ENCODE measurements at regions not wholly inside any gene's neighbourhood (a gene's known extent, or its start where the extent isn't known, plus 50 kb on each side); places are given as distances from the start of the nearest gene placed in this dataset.

DNA sequence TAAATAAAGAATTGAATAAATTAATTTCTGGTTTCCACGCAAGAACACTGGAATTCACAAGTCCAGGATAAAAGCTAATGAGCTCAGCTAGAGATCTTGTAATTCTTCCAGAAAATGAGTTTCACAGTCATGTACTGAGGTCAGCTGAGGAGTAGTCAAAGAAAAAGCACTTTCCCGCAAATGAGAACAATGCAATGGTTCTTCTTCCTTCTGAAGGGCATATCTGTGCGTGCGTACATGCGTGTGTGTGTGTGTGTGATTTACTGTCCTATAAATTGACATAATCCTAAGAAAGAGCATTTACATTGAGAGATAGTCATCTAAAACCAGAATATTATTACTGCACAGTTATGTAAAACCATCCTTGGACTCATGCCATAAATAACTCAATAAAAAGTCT is 968.9 kb upstream of the EYS start:
- DNase-seq (ENCODE audit: low read depth), result no peak
- TF ChIP-seq, protein P1, sequence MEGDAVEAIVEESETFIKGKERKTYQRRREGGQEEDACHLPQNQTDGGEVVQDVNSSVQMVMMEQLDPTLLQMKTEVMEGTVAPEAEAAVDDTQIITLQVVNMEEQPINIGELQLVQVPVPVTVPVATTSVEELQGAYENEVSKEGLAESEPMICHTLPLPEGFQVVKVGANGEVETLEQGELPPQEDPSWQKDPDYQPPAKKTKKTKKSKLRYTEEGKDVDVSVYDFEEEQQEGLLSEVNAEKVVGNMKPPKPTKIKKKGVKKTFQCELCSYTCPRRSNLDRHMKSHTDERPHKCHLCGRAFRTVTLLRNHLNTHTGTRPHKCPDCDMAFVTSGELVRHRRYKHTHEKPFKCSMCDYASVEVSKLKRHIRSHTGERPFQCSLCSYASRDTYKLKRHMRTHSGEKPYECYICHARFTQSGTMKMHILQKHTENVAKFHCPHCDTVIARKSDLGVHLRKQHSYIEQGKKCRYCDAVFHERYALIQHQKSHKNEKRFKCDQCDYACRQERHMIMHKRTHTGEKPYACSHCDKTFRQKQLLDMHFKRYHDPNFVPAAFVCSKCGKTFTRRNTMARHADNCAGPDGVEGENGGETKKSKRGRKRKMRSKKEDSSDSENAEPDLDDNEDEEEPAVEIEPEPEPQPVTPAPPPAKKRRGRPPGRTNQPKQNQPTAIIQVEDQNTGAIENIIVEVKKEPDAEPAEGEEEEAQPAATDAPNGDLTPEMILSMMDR (IDR thresholded peaks at IDR 0.05; ENCODE audit: insufficient read depth, low read length, severe bottlenecking), result no peak
- no peak for FAIRE-seq
- no peak overlapping the region for H3K4me3 ChIP-seq (ENCODE audit: low read depth, low read length)
- no peaks in the 10 kb centered on the region for H3K36me3 ChIP-seq (ENCODE audit: control insufficient read depth, insufficient read depth, low read length)
- no peaks in the 10 kb centered on the region for H3K27me3 ChIP-seq (ENCODE audit: control insufficient read depth, insufficient read depth, low read length)

DNA sequence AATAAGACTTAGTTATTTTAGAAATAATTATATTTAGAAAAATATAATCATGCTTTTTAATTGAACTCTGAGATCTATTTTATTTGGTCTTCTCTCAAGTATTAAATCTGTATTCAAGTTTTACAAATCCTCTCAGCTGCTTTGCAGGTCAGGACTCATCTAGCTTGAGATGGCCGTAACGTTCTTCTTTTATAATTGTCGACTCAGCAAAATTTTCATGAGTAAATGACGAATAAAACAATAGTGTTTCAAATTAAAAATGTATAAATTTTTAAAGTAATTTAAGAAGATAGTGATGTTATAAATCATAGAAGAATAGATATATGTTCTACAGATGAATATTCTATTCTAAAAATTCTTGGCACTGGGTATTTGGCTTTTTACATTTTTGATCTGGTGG is 957.1 kb upstream of the EYS start:
- TF ChIP-seq, protein P1 (IDR thresholded peaks at IDR 0.05; ENCODE audit: insufficient read depth, low read length, severe bottlenecking), result no peak
- no peak for DNase-seq (ENCODE audit: low read depth)
- no peak overlapping the region for H3K4me3 ChIP-seq (ENCODE audit: low read depth, low read length)
- no peaks in the 10 kb centered on the region for H3K36me3 ChIP-seq (ENCODE audit: control insufficient read depth, insufficient read depth, low read length)
- no peak for FAIRE-seq
- H3K27me3 ChIP-seq (ENCODE audit: control insufficient read depth, insufficient read depth, low read length), result no peaks in the 10 kb centered on the region

DNA sequence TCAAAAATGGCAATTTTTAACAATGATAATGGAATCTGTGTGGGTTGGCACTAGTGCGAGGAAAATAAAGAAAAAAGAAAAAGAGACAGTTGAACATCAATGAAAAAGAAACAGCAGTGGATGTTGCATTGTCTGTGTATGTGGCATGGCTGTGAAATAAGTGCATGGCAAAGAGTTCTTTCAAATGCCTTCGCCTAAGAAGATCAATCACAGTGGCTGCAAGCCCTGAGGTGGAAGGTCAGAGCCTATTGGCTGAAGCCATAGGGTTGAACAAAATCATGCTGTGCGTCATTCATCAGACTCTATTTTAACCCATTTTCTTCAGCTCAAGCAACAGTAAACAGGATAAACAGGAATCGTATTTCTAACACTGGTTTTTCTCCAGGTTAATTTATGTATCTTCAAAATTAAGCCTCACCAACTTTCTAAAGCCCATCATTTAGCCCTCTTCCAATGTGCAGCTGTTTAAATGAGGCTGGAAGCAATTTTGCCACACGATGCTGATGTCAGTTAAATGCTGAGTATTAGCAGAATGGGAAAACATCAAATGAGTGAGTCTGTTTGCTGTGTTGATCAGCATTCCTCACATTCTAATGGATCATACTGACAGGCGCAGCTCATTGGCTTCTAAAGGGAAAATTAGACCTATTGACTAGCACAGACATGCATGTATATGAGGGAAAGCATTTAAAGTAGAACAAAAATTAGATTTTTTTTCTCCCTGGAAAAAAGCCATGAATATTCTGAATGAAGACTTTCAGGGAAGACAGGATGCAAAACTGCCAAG is 955.9 kb upstream of the EYS start:
- no peak for DNase-seq (ENCODE audit: low read depth)
- Histone ChIP-seq H3K36me3 (ENCODE audit: control insufficient read depth, insufficient read depth, low read length) (no peaks in the 10 kb centered on the region), H3K4me3 (ENCODE audit: low read depth, low read length) (no peak overlapping the region), H3K27me3 (ENCODE audit: control insufficient read depth, insufficient read depth, low read length) (no peaks in the 10 kb centered on the region)
- TF ChIP-seq, protein P1 (IDR thresholded peaks at IDR 0.05; ENCODE audit: insufficient read depth, low read length, severe bottlenecking), result no peak
- FAIRE-seq, result no peak

DNA sequence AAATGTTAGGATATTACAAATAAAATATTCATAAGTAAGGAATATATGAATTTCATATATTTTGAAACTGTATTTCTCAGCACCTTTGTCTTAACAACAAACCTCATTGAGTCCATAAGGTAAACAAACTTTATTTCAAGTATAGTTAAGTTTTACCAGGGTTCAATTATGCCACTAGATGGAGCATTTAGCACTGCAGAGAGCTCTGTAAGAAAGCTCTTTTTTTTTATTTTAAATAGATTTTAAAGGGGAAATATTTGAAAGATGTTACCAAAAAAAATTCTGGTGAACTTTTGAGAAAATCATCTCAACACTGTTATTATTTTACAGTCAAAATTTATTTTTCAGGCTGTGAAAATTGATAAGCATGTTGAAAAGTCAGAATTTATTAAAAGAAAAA is 955.2 kb upstream of the EYS start:
- FAIRE-seq (no peak), DNase-seq (ENCODE audit: low read depth) (peak; percentile 20)
- no peak overlapping the region for H3K4me3 ChIP-seq (ENCODE audit: low read depth, low read length)
- no peaks in the 10 kb centered on the region for H3K36me3 ChIP-seq (ENCODE audit: control insufficient read depth, insufficient read depth, low read length)
- H3K27me3 ChIP-seq (ENCODE audit: control insufficient read depth, insufficient read depth, low read length), result no peaks in the 10 kb centered on the region
- TF ChIP-seq, protein P1 (IDR thresholded peaks at IDR 0.05; ENCODE audit: insufficient read depth, low read length, severe bottlenecking), result peak; percentile 12

DNA sequence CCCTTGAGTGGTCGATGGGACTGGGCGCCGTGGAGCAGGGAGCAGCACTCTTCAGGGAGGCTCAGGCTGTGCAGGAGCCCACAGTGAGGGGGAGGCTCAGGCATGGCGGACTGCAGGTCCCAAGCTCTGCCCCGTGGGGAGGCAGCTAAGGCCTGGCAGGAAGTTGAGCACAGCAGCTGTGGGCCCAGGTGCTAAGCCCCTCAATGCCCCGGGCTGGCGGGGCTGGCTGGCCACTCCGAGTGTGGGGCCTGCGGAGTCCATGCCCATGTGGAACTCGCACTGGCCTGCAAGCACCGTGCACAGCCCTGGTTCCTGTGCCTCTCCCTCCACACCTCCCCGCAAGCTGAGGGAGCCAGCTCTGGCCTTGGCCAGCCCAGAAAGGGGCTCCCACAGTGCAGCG is 948.4 kb upstream of the EYS start:
- Histone ChIP-seq H3K36me3 (ENCODE audit: control insufficient read depth, insufficient read depth, low read length) (no peaks in the 10 kb centered on the region), H3K27me3 (ENCODE audit: control insufficient read depth, insufficient read depth, low read length) (no peaks in the 10 kb centered on the region), H3K4me3 (ENCODE audit: low read depth, low read length) (no peak overlapping the region)
- DNase-seq (ENCODE audit: low read depth) (no peak), FAIRE-seq (no peak)
- TF ChIP-seq, protein P1 (IDR thresholded peaks at IDR 0.05; ENCODE audit: insufficient read depth, low read length, severe bottlenecking), result no peak

DNA sequence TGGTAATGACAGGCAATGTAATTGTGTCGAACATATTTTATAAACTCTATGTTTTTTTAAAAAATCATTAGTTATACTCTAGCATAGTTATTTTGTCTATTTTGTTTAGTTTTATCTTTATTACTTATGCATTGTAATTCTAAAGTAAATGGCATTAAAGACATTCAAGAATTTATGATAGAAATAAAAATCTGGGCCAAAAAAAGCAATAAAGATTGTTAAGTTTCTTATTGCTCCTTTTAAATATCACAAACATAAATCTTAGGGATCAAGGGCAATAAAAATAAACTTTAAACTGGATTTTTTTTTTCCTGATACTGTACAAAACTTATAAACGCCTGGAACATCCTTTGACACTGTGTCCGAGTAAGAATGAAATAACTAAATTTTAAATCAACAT is 931.5 kb upstream of the EYS start:
- Histone ChIP-seq H3K27me3 (ENCODE audit: control insufficient read depth, insufficient read depth, low read length) (no peaks in the 10 kb centered on the region), H3K4me3 (ENCODE audit: low read depth, low read length) (no peak overlapping the region), H3K36me3 (ENCODE audit: control insufficient read depth, insufficient read depth, low read length) (no peaks in the 10 kb centered on the region)
- TF ChIP-seq, protein P1 (IDR thresholded peaks at IDR 0.05; ENCODE audit: insufficient read depth, low read length, severe bottlenecking), result no peak
- DNase-seq (ENCODE audit: low read depth) (no peak), FAIRE-seq (no peak)

Measured in bronchial epithelial cell (primary cell).